DOHH2 (cell line): ENCODE measurements at regions not wholly inside any gene's neighbourhood (a gene's known extent, or its start where the extent isn't known, plus 50 kb on each side); places are given as distances from the start of the nearest gene placed in this dataset.

Experiments used
- EZH2phosphoT487 ChIP-seq: fragments of 200-600 bp; sonication (generic); IDR thresholded peaks from 2 replicates; pipeline ENCODE4 v1.6.1; 2017; ENCODE audit warnings: borderline replicate concordance, mild to moderate bottlenecking, antibody characterized with exemption, low read length, moderate library complexity, mixed read lengths
- TF ChIP-seq, protein P1 (sequence below): fragments of 200-600 bp; sonication (generic); IDR thresholded peaks from one replicate; pipeline ENCODE4 v1.5.1; 2014; ENCODE audit warnings: antibody characterized with exemption, mild to moderate bottlenecking, low read depth, low read length; ENCODE audit not compliant: poor library complexity, severe bottlenecking

DNA sequence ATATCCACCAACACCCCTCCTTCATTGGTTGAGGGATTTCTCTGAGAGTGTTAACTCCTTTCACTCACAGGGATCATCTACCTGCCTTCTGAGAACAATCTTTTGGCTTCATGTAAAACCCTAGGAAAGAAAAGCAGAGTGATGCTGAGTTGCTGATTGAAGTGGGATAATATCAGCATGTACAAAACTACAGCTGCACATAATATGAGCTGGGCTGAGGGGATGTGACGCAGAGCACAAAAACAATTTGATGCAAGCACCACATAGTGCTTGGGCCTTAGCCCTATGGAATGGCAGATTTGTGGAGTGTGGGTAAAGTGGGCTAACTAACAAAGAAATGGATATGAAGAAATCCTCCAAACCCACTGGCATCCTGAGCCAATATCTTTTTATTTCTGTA lies 267.6 kb upstream of the KCNH8 start:
- no peak for TF ChIP-seq EZH2phosphoT487
- TF ChIP-seq, protein P1, sequence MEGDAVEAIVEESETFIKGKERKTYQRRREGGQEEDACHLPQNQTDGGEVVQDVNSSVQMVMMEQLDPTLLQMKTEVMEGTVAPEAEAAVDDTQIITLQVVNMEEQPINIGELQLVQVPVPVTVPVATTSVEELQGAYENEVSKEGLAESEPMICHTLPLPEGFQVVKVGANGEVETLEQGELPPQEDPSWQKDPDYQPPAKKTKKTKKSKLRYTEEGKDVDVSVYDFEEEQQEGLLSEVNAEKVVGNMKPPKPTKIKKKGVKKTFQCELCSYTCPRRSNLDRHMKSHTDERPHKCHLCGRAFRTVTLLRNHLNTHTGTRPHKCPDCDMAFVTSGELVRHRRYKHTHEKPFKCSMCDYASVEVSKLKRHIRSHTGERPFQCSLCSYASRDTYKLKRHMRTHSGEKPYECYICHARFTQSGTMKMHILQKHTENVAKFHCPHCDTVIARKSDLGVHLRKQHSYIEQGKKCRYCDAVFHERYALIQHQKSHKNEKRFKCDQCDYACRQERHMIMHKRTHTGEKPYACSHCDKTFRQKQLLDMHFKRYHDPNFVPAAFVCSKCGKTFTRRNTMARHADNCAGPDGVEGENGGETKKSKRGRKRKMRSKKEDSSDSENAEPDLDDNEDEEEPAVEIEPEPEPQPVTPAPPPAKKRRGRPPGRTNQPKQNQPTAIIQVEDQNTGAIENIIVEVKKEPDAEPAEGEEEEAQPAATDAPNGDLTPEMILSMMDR: no peak
